NB4 (cell line): ENCODE measurements at regions not wholly inside any gene's neighbourhood (a gene's known extent, or its start where the extent isn't known, plus 50 kb on each side); places are given as distances from the start of the nearest gene placed in this dataset.

ENCODE experiments used
- DNase-seq: peaks from one replicate; pipeline ENCODE4 v3.0.0; 2010; ENCODE audit warnings: low read depth
- H3K4me3 ChIP-seq: one replicate; pipeline ENCODE4 v1.5.1; 2011; ENCODE audit warnings: mild to moderate bottlenecking, low read depth, low read length, moderate library complexity
- CTCF ChIP-seq: IDR thresholded peaks from one replicate; pipeline ENCODE4 v1.5.1; 2012; ENCODE audit warnings: low read depth, low read length
- MAX ChIP-seq: IDR thresholded peaks from 2 replicates; pipeline ENCODE4 v1.6.1; 2011; ENCODE audit warnings: low read depth, low read length
- MYC ChIP-seq: IDR thresholded peaks from 2 replicates; pipeline ENCODE4 v1.6.1; 2011; ENCODE audit warnings: low read depth, low read length
- POLR2A ChIP-seq: IDR thresholded peaks from 2 replicates; pipeline ENCODE4 v1.6.1; 2011; ENCODE audit warnings: mild to moderate bottlenecking; ENCODE audit not compliant: insufficient read length; ENCODE audit errors: extremely low read depth

- H3K4me3 ChIP-seq, result no peak overlapping the region
- TF ChIP-seq MYC, result no peak
- no peak for TF ChIP-seq CTCF
- TF ChIP-seq MAX, result no peak
- TF ChIP-seq POLR2A, result no peak
- DNase-seq, result no peak
Observed at GRCh38 chr4:96637971-96638412, 798.1 kb downstream of the PDHA2 start.

- DNase-seq, result no peak
- no peak overlapping the region for H3K4me3 ChIP-seq
- TF ChIP-seq MYC (no peak), CTCF (no peak), POLR2A (no peak), MAX (no peak)
Observed at GRCh38 chr4:96639932-96640331, 800.0 kb downstream of the PDHA2 start.

GRCh38 chr4:96642490-96642889 lies 802.6 kb downstream of the PDHA2 start:
- no peak for DNase-seq
- TF ChIP-seq MAX (no peak), CTCF (no peak), POLR2A (no peak), MYC (no peak)
- no peak overlapping the region for H3K4me3 ChIP-seq

GRCh38 chr4:96646146-96646545 lies 806.3 kb downstream of the PDHA2 start:
- no peak overlapping the region for H3K4me3 ChIP-seq
- no peak for DNase-seq
- no peak for TF ChIP-seq CTCF
- no peak for TF ChIP-seq MAX
- no peak for TF ChIP-seq POLR2A
- TF ChIP-seq MYC, result no peak

GRCh38 chr4:96649536-96649935 lies 809.6 kb downstream of the PDHA2 start:
- no peak overlapping the region for H3K4me3 ChIP-seq

More at GRCh38 chr4:96649536-96649935, 809.6 kb downstream of the PDHA2 start:
- no peak for TF ChIP-seq MAX
- TF ChIP-seq POLR2A, result no peak
- no peak for TF ChIP-seq MYC
- TF ChIP-seq CTCF, result no peak
- DNase-seq, result peak; percentile 17
